ENCODE measurements at regions not wholly inside any gene's neighbourhood (a gene's known extent, or its start where the extent isn't known, plus 50 kb on each side); places are given as distances from the start of the nearest gene placed in this dataset.

- DNase-seq (ENCODE audit: low spot score in 2 of 2) = no peak
These were observed 281.1 kb upstream of the ARX start for GRCh38 chrX:25296850-25297249.

GRCh38 chrX:25295466-25295865, 279.7 kb upstream of the ARX start:
- intact Hi-C loops (cut with DNase I; ENCODE audit: low total_unique reads) = no loop called here
- 39 to 46% methylated on average over 4 of the region's 4 CpGs for WGBS, 2 donors

More at GRCh38 chrX:25296850-25297249, 281.1 kb upstream of the ARX start:
- intact Hi-C loops (cut with DNase I; ENCODE audit: low total_unique reads) = no loop called here
- 55 to 62% methylated on average over 1 of the region's 1 CpG for WGBS, 2 donors
- H3K4me3 ChIP-seq (ENCODE audit: low read depth, poor library complexity, severe bottlenecking) = no peak overlapping the region
- TF ChIP-seq POLR2A (IDR thresholded peaks at IDR 0.05) = no peak
- TF ChIP-seq CTCF (IDR thresholded peaks at IDR 0.05) = no peak

GRCh38 chrX:25290132-25290531, 274.4 kb upstream of the ARX start:
- intact Hi-C loops (cut with DNase I; ENCODE audit: low total_unique reads) = no loop called here
- DNase-seq (ENCODE audit: low spot score in 2 of 2) = no peak
- no peak for TF ChIP-seq CTCF (IDR thresholded peaks at IDR 0.05)
- no peak for TF ChIP-seq POLR2A (IDR thresholded peaks at IDR 0.05)
- 29 to 43% methylated on average over 1 of the region's 1 CpG for WGBS, 2 donors
- H3K4me3 ChIP-seq (ENCODE audit: low read depth, poor library complexity, severe bottlenecking) = no peak overlapping the region

More at GRCh38 chrX:25295466-25295865, 279.7 kb upstream of the ARX start:
- no peak overlapping the region for H3K4me3 ChIP-seq (ENCODE audit: low read depth, poor library complexity, severe bottlenecking)
- no peak for DNase-seq (ENCODE audit: low spot score in 2 of 2)
- TF ChIP-seq POLR2A (IDR thresholded peaks at IDR 0.05) (no peak), CTCF (IDR thresholded peaks at IDR 0.05) (no peak)

GRCh38 chrX:25288676-25289075, 272.9 kb upstream of the ARX start:
- intact Hi-C loops (cut with DNase I; ENCODE audit: low total_unique reads) = no loop called here
- WGBS, 2 donors = 56 to 78% methylated on average over 1 of the region's 1 CpG
- TF ChIP-seq CTCF (IDR thresholded peaks at IDR 0.05) (no peak), POLR2A (IDR thresholded peaks at IDR 0.05) (no peak)
- no peak overlapping the region for H3K4me3 ChIP-seq (ENCODE audit: low read depth, poor library complexity, severe bottlenecking)
- DNase-seq (ENCODE audit: low spot score in 2 of 2) = no peak

GRCh38 chrX:25287521-25287920, 271.8 kb upstream of the ARX start:
- intact Hi-C loops (cut with DNase I; ENCODE audit: low total_unique reads) = no loop called here
- no peak for DNase-seq (ENCODE audit: low spot score in 2 of 2)
- 62 to 82% methylated on average over 1 of the region's 1 CpG for whole genome bisulfite sequencing, 2 donors
- TF ChIP-seq POLR2A (IDR thresholded peaks at IDR 0.05) (no peak), CTCF (IDR thresholded peaks at IDR 0.05) (no peak)
- H3K4me3 ChIP-seq (ENCODE audit: low read depth, poor library complexity, severe bottlenecking) = no peak overlapping the region

- no peak overlapping the region for H3K4me3 ChIP-seq (ENCODE audit: low read depth, poor library complexity, severe bottlenecking)
- intact Hi-C loops (cut with DNase I; ENCODE audit: low total_unique reads) = no loop called here
- DNase-seq (ENCODE audit: low spot score in 2 of 2) = no peak
- 63 to 77% methylated on average over 4 of the region's 4 CpGs for WGBS, 2 donors
- TF ChIP-seq CTCF (IDR thresholded peaks at IDR 0.05) (no peak), POLR2A (IDR thresholded peaks at IDR 0.05) (no peak)
These were observed 269.8 kb upstream of the ARX start for GRCh38 chrX:25285598-25285997.

Measured in lower leg skin (tissue), 4 donors.